K562 (cell line): ENCODE measurements at regions not wholly inside any gene's neighbourhood (a gene's known extent, or its start where the extent isn't known, plus 50 kb on each side); places are given as distances from the start of the nearest gene placed in this dataset.

Experiments
- ATAC-seq: fragments of 200-7000 bp; cut with Tn5 transposase; 3 replicates; pipeline ENCODE4 v1.9.1; 2020; ENCODE audit warnings: moderate library complexity
- BruUV-seq: library from RNA; stranded (reverse); fragments of 400-500 nt; replicated peaks from 2 replicates; lab custom pipeline; 2021; lab: Mats Ljungman, UMichigan
- CTCF ChIA-PET: fragments of 300-600 bp; formaldehyde crosslinking; extraction: SDS; loops from one replicate; lab custom pipeline; 2021; ENCODE audit warnings: low intra/inter-chr PET ratio; lab: Yijun Ruan, JAX
- POLR2A ChIA-PET: fragments of 300-600, 350-650 bp; sonication (Branson Sonifier 250); formaldehyde crosslinking; extraction: SDS; loops from one replicate; lab custom pipeline; 2021; ENCODE audit warnings: antibody characterized with exemption, inconsistent platforms; lab: Yijun Ruan, JAX
- DNase-seq, 4 experiments: peaks; one replicate each; pipeline versions ENCODE4 v3.0.0 to v3.0.0-alpha.2; 2011 to 2018; ENCODE audit warnings: low spot score in 3 of 4, mixed read lengths in 3 of 4; ENCODE audit errors: extremely low read depth in 1 of 4
- FAIRE-seq: peaks from 2 replicates; lab custom pipeline; 2011; peaks lifted over from hg19 to GRCh38; lab: Jason Lieb, UNC
- H2AFZ ChIP-seq: 2 replicates; pipeline ENCODE4 v1.6.0; 2011; ENCODE audit warnings: low read depth, low read length, control low read depth, inconsistent platforms
- H3K27ac ChIP-seq: fragments of 200-600 bp; 3 replicates; pipeline ENCODE4 v1.8.0; 2011; ENCODE audit warnings: low read depth, mild to moderate bottlenecking, control low read depth, inconsistent platforms, low read length, moderate library complexity, mixed read lengths; ENCODE audit errors: extremely low read depth
- H3K27me3 ChIP-seq, 2 experiments: fragments of 300-600 bp in 1 of 2; 2 replicates in 1 of 2; 3 replicates in 1 of 2; pipeline versions ENCODE4 v1.6.0 to v1.8.0; 2011; ENCODE audit warnings: inconsistent platforms in 2 of 2, low read length in 2 of 2, mild to moderate bottlenecking in 1 of 2, mixed read lengths in 1 of 2, moderate library complexity in 1 of 2; ENCODE audit not compliant: control insufficient read depth in 2 of 2, insufficient read depth in 2 of 2
- H3K36me3 ChIP-seq: fragments of 300-600 bp; 3 replicates; pipeline ENCODE4 v1.8.0; 2011; ENCODE audit warnings: mild to moderate bottlenecking, low read length, inconsistent platforms; ENCODE audit not compliant: control insufficient read depth, insufficient read depth
- H3K4me1 ChIP-seq, 2 experiments: fragments of 200-600 bp in 1 of 2; replicated peaks in 1 of 2; 2 replicates in 1 of 2; 3 replicates in 1 of 2; pipeline versions ENCODE4 v1.5.1 to v1.8.0; 2011; ENCODE audit warnings: inconsistent platforms in 2 of 2, low read length in 2 of 2, mild to moderate bottlenecking in 1 of 2, mixed read lengths in 1 of 2, moderate library complexity in 1 of 2; ENCODE audit not compliant: control insufficient read depth in 2 of 2, insufficient read depth in 2 of 2
- H3K4me2 ChIP-seq: 2 replicates; pipeline ENCODE4 v1.6.1; 2011; ENCODE audit warnings: low read length, control low read depth, inconsistent platforms, mixed read lengths; ENCODE audit not compliant: insufficient read depth
- H3K4me3 ChIP-seq: fragments of 200-600 bp; sonication (generic), shearing (Covaris generic); 2 replicates; pipeline ENCODE4 v1.5.1; 2016; ENCODE audit warnings: control low read depth, inconsistent platforms
- H3K79me2 ChIP-seq: fragments of 200-600 bp; 3 replicates; pipeline ENCODE4 v1.8.0; 2011; ENCODE audit warnings: low read length, inconsistent platforms; ENCODE audit not compliant: control insufficient read depth, insufficient read depth
- H3K9ac ChIP-seq, 2 experiments: 2 replicates each; pipeline versions ENCODE4 v1.6.0 to v1.6.1; 2011; ENCODE audit warnings: low read depth in 2 of 2, low read length in 2 of 2, control low read depth in 1 of 2, inconsistent platforms in 1 of 2, mild to moderate bottlenecking in 1 of 2, mixed read lengths in 1 of 2; ENCODE audit not compliant: insufficient read depth in 1 of 2
- H3K9me1 ChIP-seq: one replicate; pipeline ENCODE4 v1.6.0; 2011; ENCODE audit warnings: inconsistent platforms, mild to moderate bottlenecking, low read length, moderate library complexity; ENCODE audit not compliant: control insufficient read depth, insufficient read depth
- H3K9me3 ChIP-seq: replicated peaks from 2 replicates; pipeline ENCODE4 v1.5.1; 2011; ENCODE audit warnings: low read depth, low read length, inconsistent platforms; ENCODE audit not compliant: control insufficient read depth, insufficient read depth
- H4K20me1 ChIP-seq: replicated peaks from 2 replicates; pipeline ENCODE4 v1.6.1; 2011; ENCODE audit warnings: low read length, inconsistent platforms, mixed read lengths; ENCODE audit not compliant: control insufficient read depth, insufficient read depth
- ARHGAP35 ChIP-seq: fragments of 450-650 bp; IDR thresholded peaks from 2 replicates; pipeline ENCODE4 v1.6.1; 2018; ENCODE audit not compliant: partially characterized antibody
- BDP1 ChIP-seq: IDR thresholded peaks from 3 replicates; pipeline ENCODE4 v1.6.1; 2011; ENCODE audit not compliant: insufficient read length, insufficient read depth
- BRCA1 ChIP-seq, 2 experiments: fragments of 450-650 bp in 1 of 2; sonication (generic) in 1 of 2; formaldehyde crosslinking in 1 of 2; IDR thresholded peaks; 2 replicates each; pipeline versions ENCODE4 v1.5.0 to v1.6.1; 2017 to 2020; ENCODE audit warnings: mild to moderate bottlenecking in 1 of 2, missing genetic modification reagents in 1 of 2
- CREB1 ChIP-seq, 2 experiments: sonication (generic) in 1 of 2; formaldehyde crosslinking in 1 of 2; IDR thresholded peaks; 2 replicates each; pipeline versions ENCODE4 v1.6.1 to v1.8.0; 2012 to 2022; ENCODE audit warnings: inconsistent platforms in 1 of 2, mild to moderate bottlenecking in 1 of 2, missing genetic modification reagents in 1 of 2, moderate library complexity in 1 of 2
- CREB5 ChIP-seq: fragments of 250-450 bp; sonication (Bioruptor Pico); IDR thresholded peaks from 2 replicates; pipeline ENCODE4 v1.5.0; 2020; ENCODE audit warnings: mild to moderate bottlenecking
- FOXA3 ChIP-seq, 2 experiments: fragments of 450-650 bp in 1 of 2; sonication (generic) in 1 of 2; formaldehyde crosslinking; IDR thresholded peaks in 1 of 2; conservative IDR thresholded peaks in 1 of 2; 2 replicates each; pipeline versions ENCODE4 v1.4.0 to v1.8.0; 2020 to 2022; ENCODE audit warnings: mild to moderate bottlenecking in 2 of 2, missing genetic modification reagents in 1 of 2
- FOXJ2 ChIP-seq: fragments of 200-800 bp; sonication (Bioruptor generic); IDR thresholded peaks from 2 replicates; pipeline ENCODE4 v1.6.1; 2016; ENCODE audit warnings: missing genetic modification characterization, missing compliant biosample characterization
- MBD1 ChIP-seq: fragments of 250-450 bp; sonication (Bioruptor Pico); IDR thresholded peaks from 2 replicates; pipeline ENCODE4 v1.8.0; 2022; ENCODE audit warnings: inconsistent platforms
- NFXL1 ChIP-seq: fragments of 450-650 bp; formaldehyde crosslinking; IDR thresholded peaks from 2 replicates; pipeline ENCODE4 v1.4.0; 2021; ENCODE audit warnings: mild to moderate bottlenecking
- POLR2AphosphoS5 ChIP-seq: IDR thresholded peaks from 2 replicates; pipeline ENCODE4 v1.6.1; 2011; ENCODE audit warnings: mild to moderate bottlenecking, low read depth, low read length, moderate library complexity; ENCODE audit not compliant: control insufficient read depth, insufficient read depth
- PRMT5 ChIP-seq: sonication (generic); formaldehyde crosslinking; IDR thresholded peaks from 2 replicates; pipeline ENCODE4 v1.5.0; 2020; ENCODE audit warnings: missing genetic modification reagents
- RBM22 ChIP-seq: fragments of 200-400 bp; formaldehyde crosslinking; IDR thresholded peaks from 2 replicates; pipeline ENCODE4 v1.6.1; 2018; ENCODE audit warnings: low read length, low read depth; ENCODE audit not compliant: poor library complexity, severe bottlenecking
- SIRT6 ChIP-seq: IDR thresholded peaks from one replicate; pipeline ENCODE4 v1.6.1; 2012; ENCODE audit warnings: low read depth, mild to moderate bottlenecking, control low read depth, inconsistent platforms, low read length, moderate library complexity
- TAL1 ChIP-seq: fragments of 450-650 bp; IDR thresholded peaks from 2 replicates; pipeline ENCODE4 v1.6.1; 2016; ENCODE audit warnings: mild to moderate bottlenecking
- TEAD4 ChIP-seq, 2 experiments: sonication (generic) in 1 of 2; formaldehyde crosslinking in 1 of 2; IDR thresholded peaks; 2 replicates each; pipeline versions ENCODE4 v1.6.1 to v1.8.0; 2012 to 2022; ENCODE audit warnings: borderline replicate concordance in 1 of 2, inconsistent platforms in 1 of 2, low read length in 1 of 2, mild to moderate bottlenecking in 1 of 2, missing genetic modification reagents in 1 of 2
- U2AF1 ChIP-seq: fragments of 200-400 bp; formaldehyde crosslinking; optimal IDR thresholded peaks from 2 replicates; pipeline ENCODE3; 2017; ENCODE audit warnings: mild to moderate bottlenecking, low read depth, low read length, moderate library complexity
- ZKSCAN8 ChIP-seq: fragments of 200-800 bp; sonication (Bioruptor generic); IDR thresholded peaks from 2 replicates; pipeline ENCODE4 v1.6.1; 2016; ENCODE audit warnings: missing genetic modification characterization, missing compliant biosample characterization
- ZNF12 ChIP-seq: sonication (generic); formaldehyde crosslinking; IDR thresholded peaks from 2 replicates; pipeline ENCODE4 v1.4.0; 2020; ENCODE audit warnings: mild to moderate bottlenecking, missing genetic modification reagents
- ZNF165 ChIP-seq: fragments of 250-450 bp; sonication (Bioruptor Pico); IDR thresholded peaks from 2 replicates; pipeline ENCODE4 v1.4.0; 2020; ENCODE audit warnings: borderline replicate concordance
- ZNF263 ChIP-seq: sonication (generic); formaldehyde crosslinking; IDR thresholded peaks from 2 replicates; pipeline ENCODE4 v1.8.0; 2022; ENCODE audit warnings: mild to moderate bottlenecking, missing genetic modification reagents, borderline replicate concordance
- WGBS: fragments of 100-300 bp; shearing (Covaris generic); methylation state at CpG from one replicate; pipeline ENCODE4 v1.1.6; 2016; ENCODE audit warnings: low coverage, mixed read lengths; ENCODE audit not compliant: insufficient coverage; ENCODE audit errors: missing lambda C conversion rate; 5-methylcytosine and 5-hydroxymethylcytosine counted together
- in situ Hi-C: fragments of 300-500 bp; cut with MboI; formaldehyde crosslinking; loops from 4 replicates; pipeline ENCODE4 v1.15.0; 2018; ENCODE audit warnings: inconsistent platforms, mixed read lengths
- intact Hi-C: fragments of 100-400 bp; cut with micrococcal nuclease; formaldehyde crosslinking; loops from 2 replicates; pipeline ENCODE4 v1.14.2; 2022

- TF ChIP-seq ZNF263 (CRISPR knock-in tag), result no peak
- no peak for TF ChIP-seq CREB1 (IDR thresholded peaks at IDR 0.05)
- no peak for TF ChIP-seq CREB1 (CRISPR knock-in tag; IDR thresholded peaks at IDR 0.05)
- TF ChIP-seq ZNF165, result no peak
- no peak for TF ChIP-seq FOXJ2 (tag)
- no peak for TF ChIP-seq BRCA1 (IDR thresholded peaks at IDR 0.05)
- no peak for TF ChIP-seq BRCA1 (CRISPR knock-in tag; IDR thresholded peaks at IDR 0.05)
- no peak for TF ChIP-seq ARHGAP35
- no peak for TF ChIP-seq U2AF1
Measured at GRCh38 chr16:48972236-48972635, 309.4 kb downstream of the CBLN1 start (continued).

- FAIRE-seq, result no peak
- Histone ChIP-seq H3K9ac (no peak overlapping the region; a peak in 1 of 4 replicates), H3K27ac (no peak overlapping the region)
Measured at GRCh38 chr16:48971571-48972077, 310.0 kb downstream of the CBLN1 start.

More at GRCh38 chr16:48971571-48972077, 310.0 kb downstream of the CBLN1 start:
- ChIA-PET POLR2A (no interaction called here), CTCF (no interaction called here)
- H3K4me3 ChIP-seq, result no peak overlapping the region
- DNase-seq (no peak), ATAC-seq (no peak)
- no TSS peak for BruUV-seq
- no peak overlapping the region for H2AFZ ChIP-seq
- no peaks in the 10 kb centered on the region for H4K20me1 ChIP-seq
- no peaks in the 10 kb centered on the region for H3K4me1 ChIP-seq
- H3K36me3 ChIP-seq, result no peaks in the 10 kb centered on the region
- H3K79me2 ChIP-seq, result no peaks in the 10 kb centered on the region
- in situ Hi-C loops (no loop called here), intact Hi-C loops (no loop called here)
- H3K9me1 ChIP-seq, result no peaks in the 10 kb centered on the region
- H3K27me3 ChIP-seq, result no peaks in the 10 kb centered on the region
- no peak overlapping the region for H3K4me2 ChIP-seq
- no peak for TF ChIP-seq FOXA3 (CRISPR knock-in tag; conservative IDR thresholded peaks at IDR 0.05 in 1 of 2, IDR thresholded peaks at IDR 0.05 in 1 of 2)
- TF ChIP-seq CREB5 (CRISPR knock-in tag), result no peak
- TF ChIP-seq POLR2AphosphoS5, result no peak
- no peak for TF ChIP-seq BDP1
- no peak for TF ChIP-seq ZKSCAN8
- no peak for TF ChIP-seq TEAD4 (IDR thresholded peaks at IDR 0.05; ENCODE audit: low read length)
- no peak for TF ChIP-seq TEAD4 (CRISPR knock-in tag; IDR thresholded peaks at IDR 0.05; ENCODE audit: borderline replicate concordance)
- TF ChIP-seq RBM22, result no peak
- no peak for TF ChIP-seq PRMT5 (CRISPR knock-in tag)
- no peak for TF ChIP-seq ZNF12 (CRISPR knock-in tag)
- no peak for TF ChIP-seq SIRT6
- TF ChIP-seq MBD1, result no peak
- TF ChIP-seq NFXL1, result no peak
- TF ChIP-seq TAL1, result no peak
- 2% methylated on average over 4 of the region's 4 CpGs for WGBS
- H3K9me3 ChIP-seq, result no peaks in the 10 kb centered on the region
